ENCODE measurements at regions not wholly inside any gene's neighbourhood (a gene's known extent, or its start where the extent isn't known, plus 50 kb on each side); places are given as distances from the start of the nearest gene placed in this dataset.
"Not testable (repeated sequence)": the region's sequence is repeated elsewhere in the genome, so short reads cannot be mapped to it uniquely, and the experiment has no call there.

DNA sequence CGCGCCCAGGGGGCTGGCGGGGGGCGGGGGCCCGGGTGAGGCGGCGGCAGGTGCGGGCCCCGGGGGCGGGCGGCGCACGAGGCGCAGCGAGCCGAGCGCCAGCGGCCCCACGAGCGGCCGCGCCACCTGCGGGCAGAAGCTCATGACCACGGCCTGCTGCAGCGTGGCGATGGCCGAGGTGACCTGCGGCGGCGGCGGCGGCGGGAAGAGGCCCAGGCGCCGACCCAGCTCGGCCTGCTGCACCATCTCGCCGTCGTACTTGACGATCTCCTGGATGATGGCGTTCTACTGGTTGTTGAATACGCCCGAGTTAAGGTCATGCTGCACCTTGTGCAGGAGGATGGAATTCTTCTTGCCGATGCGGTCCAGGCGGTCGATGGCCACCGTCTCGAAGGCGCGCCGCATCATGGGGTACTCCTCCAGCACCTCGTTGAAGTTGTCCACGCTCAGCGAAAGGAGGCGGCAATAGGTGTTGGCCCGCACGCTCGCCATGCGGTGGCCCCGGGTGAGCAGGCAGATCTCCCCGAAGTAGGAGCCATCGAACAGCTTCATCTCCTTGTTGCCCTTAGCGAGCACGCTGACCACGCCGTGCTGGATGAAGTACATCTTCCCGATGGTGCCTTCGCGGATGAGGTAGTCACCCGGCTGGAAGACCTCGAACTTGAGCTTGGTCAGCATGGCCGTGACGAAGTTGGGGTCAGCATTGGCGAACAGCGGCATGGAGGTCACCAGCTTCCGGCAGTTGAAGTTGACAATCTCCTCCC is 89.5 kb downstream of the GOLGA8K start:
- TF ChIP-seq, protein P1, sequence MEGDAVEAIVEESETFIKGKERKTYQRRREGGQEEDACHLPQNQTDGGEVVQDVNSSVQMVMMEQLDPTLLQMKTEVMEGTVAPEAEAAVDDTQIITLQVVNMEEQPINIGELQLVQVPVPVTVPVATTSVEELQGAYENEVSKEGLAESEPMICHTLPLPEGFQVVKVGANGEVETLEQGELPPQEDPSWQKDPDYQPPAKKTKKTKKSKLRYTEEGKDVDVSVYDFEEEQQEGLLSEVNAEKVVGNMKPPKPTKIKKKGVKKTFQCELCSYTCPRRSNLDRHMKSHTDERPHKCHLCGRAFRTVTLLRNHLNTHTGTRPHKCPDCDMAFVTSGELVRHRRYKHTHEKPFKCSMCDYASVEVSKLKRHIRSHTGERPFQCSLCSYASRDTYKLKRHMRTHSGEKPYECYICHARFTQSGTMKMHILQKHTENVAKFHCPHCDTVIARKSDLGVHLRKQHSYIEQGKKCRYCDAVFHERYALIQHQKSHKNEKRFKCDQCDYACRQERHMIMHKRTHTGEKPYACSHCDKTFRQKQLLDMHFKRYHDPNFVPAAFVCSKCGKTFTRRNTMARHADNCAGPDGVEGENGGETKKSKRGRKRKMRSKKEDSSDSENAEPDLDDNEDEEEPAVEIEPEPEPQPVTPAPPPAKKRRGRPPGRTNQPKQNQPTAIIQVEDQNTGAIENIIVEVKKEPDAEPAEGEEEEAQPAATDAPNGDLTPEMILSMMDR (IDR thresholded peaks at IDR 0.05) = not testable (repeated sequence)
- not testable (repeated sequence) for TF ChIP-seq POLR2A (IDR thresholded peaks at IDR 0.05)

Data from vagina (tissue), 2 donors.